SK-N-SH (cell line): ENCODE measurements at regions not wholly inside any gene's neighbourhood (a gene's known extent, or its start where the extent isn't known, plus 50 kb on each side); places are given as distances from the start of the nearest gene placed in this dataset.

Source experiments
- CTCF ChIA-PET: fragments of 300-600, 350-600 bp; formaldehyde crosslinking; extraction: SDS; loops from one replicate; lab custom pipeline; 2021; lab: Yijun Ruan, JAX
- POLR2A ChIA-PET: fragments of 350-600 bp; sonication (Branson Sonifier 250); formaldehyde crosslinking; extraction: SDS; loops from one replicate; lab custom pipeline; 2020; ENCODE audit warnings: antibody characterized with exemption, inconsistent platforms; lab: Yijun Ruan, JAX
- DNase-seq: peaks from one replicate; pipeline ENCODE4 v3.0.0; 2012
- H2AFZ ChIP-seq: fragments of 200-600 bp; sonication (generic); 2 replicates; pipeline ENCODE4 v1.8.1; 2016; ENCODE audit warnings: antibody characterized with exemption, mild to moderate bottlenecking, low read depth
- H3F3A ChIP-seq: fragments of 200-600 bp; sonication (generic); replicated peaks from 2 replicates; pipeline ENCODE3; 2016; ENCODE audit warnings: antibody characterized with exemption, mild to moderate bottlenecking; ENCODE audit not compliant: insufficient read depth
- H3K27ac ChIP-seq, 2 experiments: fragments of 200-500 bp in 1 of 2; fragments of 200-600 bp in 1 of 2; sonication (Bioruptor generic) in 1 of 2; sonication (generic), shearing (Covaris generic) in 1 of 2; 2 replicates each; pipeline versions ENCODE4 v1.5.1 to v1.6.1; 2014 to 2016; ENCODE audit warnings: low read depth in 2 of 2, inconsistent platforms in 1 of 2, low read length in 1 of 2, mild to moderate bottlenecking in 1 of 2, mixed read lengths in 1 of 2
- H3K27me3 ChIP-seq: fragments of 200-600 bp; sonication (generic), shearing (Covaris generic); 2 replicates; pipeline ENCODE4 v1.6.1; 2016; ENCODE audit warnings: mixed run types; ENCODE audit not compliant: insufficient read depth
- H3K36me3 ChIP-seq, 2 experiments: fragments of 200-500 bp in 1 of 2; fragments of 200-600 bp in 1 of 2; sonication (Bioruptor generic) in 1 of 2; sonication (generic) in 1 of 2; replicated peaks in 1 of 2; 2 replicates each; pipeline versions ENCODE3 to v1.5.1; 2014 to 2016; ENCODE audit warnings: low read length in 1 of 2, mild to moderate bottlenecking in 1 of 2; ENCODE audit not compliant: insufficient read depth in 2 of 2, control insufficient read depth in 1 of 2
- H3K4me1 ChIP-seq, 2 experiments: fragments of 200-500 bp in 1 of 2; fragments of 200-600 bp in 1 of 2; sonication (Bioruptor generic) in 1 of 2; sonication (generic), shearing (Covaris generic) in 1 of 2; 2 replicates each; pipeline versions ENCODE4 v1.5.1 to v1.6.1; 2014 to 2016; ENCODE audit warnings: low read depth in 1 of 2, low read length in 1 of 2, mixed run types in 1 of 2; ENCODE audit not compliant: insufficient read depth in 2 of 2, control insufficient read depth in 1 of 2
- H3K4me2 ChIP-seq: fragments of 200-600 bp; sonication (generic), shearing (Covaris generic); 2 replicates; pipeline ENCODE4 v1.6.1; 2017; ENCODE audit warnings: mixed run types
- H3K4me3 ChIP-seq, 2 experiments: fragments of 200-500 bp in 1 of 2; fragments of 200-600 bp in 1 of 2; sonication (Bioruptor generic) in 1 of 2; sonication (generic), shearing (Covaris generic) in 1 of 2; 2 replicates each; pipeline versions ENCODE4 v1.5.1 to v1.8.1; 2014 to 2016; ENCODE audit warnings: low read depth in 2 of 2, inconsistent platforms in 1 of 2, low read length in 1 of 2, mild to moderate bottlenecking in 1 of 2, mixed read lengths in 1 of 2, moderate library complexity in 1 of 2
- H3K79me2 ChIP-seq: fragments of 200-600 bp; sonication (generic); 2 replicates; pipeline ENCODE4 v1.8.1; 2017; ENCODE audit warnings: mild to moderate bottlenecking; ENCODE audit not compliant: insufficient read depth
- H3K9ac ChIP-seq: fragments of 200-600 bp; sonication (generic); 2 replicates; pipeline ENCODE4 v1.6.1; 2017; ENCODE audit warnings: mixed run types
- H3K9me2 ChIP-seq: fragments of 200-600 bp; sonication (generic); 2 replicates; pipeline ENCODE4 v1.6.1; 2017; ENCODE audit warnings: mixed run types
- H3K9me3 ChIP-seq: fragments of 200-600 bp; sonication (generic); 2 replicates; pipeline ENCODE4 v1.6.1; 2017; ENCODE audit warnings: mixed run types, mild to moderate bottlenecking, moderate library complexity
- H4K20me1 ChIP-seq: fragments of 200-600 bp; sonication (generic); 2 replicates; pipeline ENCODE4 v1.6.1; 2017; ENCODE audit warnings: mild to moderate bottlenecking, mixed run types; ENCODE audit not compliant: insufficient read depth
- CTCF ChIP-seq: fragments of 200-600 bp; sonication (generic); IDR thresholded peaks from 2 replicates; pipeline ENCODE4 v1.6.1; 2017; ENCODE audit warnings: antibody characterized with exemption, mild to moderate bottlenecking, moderate library complexity
- ELF1 ChIP-seq: IDR thresholded peaks from 2 replicates; pipeline ENCODE4 v1.4.0; 2012
- EP300 ChIP-seq, 2 experiments: IDR thresholded peaks; 2 replicates each; pipeline versions ENCODE4 v1.4.0 to v1.6.1; 2012; ENCODE audit warnings: borderline replicate concordance in 1 of 2, low read depth in 1 of 2, low read length in 1 of 2
- EZH2phosphoT487 ChIP-seq: fragments of 200-600 bp; sonication (generic); IDR thresholded peaks from 2 replicates; pipeline ENCODE4 v1.6.1; 2017; ENCODE audit warnings: low read depth, mixed run types, mild to moderate bottlenecking, antibody characterized with exemption, moderate library complexity, borderline replicate concordance
- FOSL2 ChIP-seq: IDR thresholded peaks from 2 replicates; pipeline ENCODE4 v1.4.0; 2012; ENCODE audit warnings: low read depth, mild to moderate bottlenecking, moderate library complexity, borderline replicate concordance
- FOXJ3 ChIP-seq: sonication (generic); formaldehyde crosslinking; IDR thresholded peaks from 2 replicates; pipeline ENCODE4 v1.5.1; 2020; ENCODE audit warnings: mild to moderate bottlenecking, missing genetic modification reagents
- JUND ChIP-seq: IDR thresholded peaks from 2 replicates; pipeline ENCODE4 v1.4.0; 2012
- MEF2A ChIP-seq: IDR thresholded peaks from 2 replicates; pipeline ENCODE4 v1.4.0; 2012; ENCODE audit warnings: low read depth, borderline replicate concordance
- NRF1 ChIP-seq: IDR thresholded peaks from 2 replicates; pipeline ENCODE4 v1.6.1; 2012; ENCODE audit warnings: low read depth, mild to moderate bottlenecking, low read length
- REST ChIP-seq: IDR thresholded peaks from 2 replicates; pipeline ENCODE4 v1.6.1; 2012; ENCODE audit warnings: mild to moderate bottlenecking, low read depth, low read length, moderate library complexity
- SIN3A ChIP-seq: IDR thresholded peaks from 2 replicates; pipeline ENCODE4 v1.6.1; 2012; ENCODE audit warnings: low read depth, mild to moderate bottlenecking, low read length, moderate library complexity, borderline replicate concordance
- SMC3 ChIP-seq: IDR thresholded peaks from 2 replicates; pipeline ENCODE4 v1.6.1; 2012; ENCODE audit warnings: low read depth, low read length, improper control_type of control experiment
- WGBS: methylation state at CpG from one replicate; pipeline ENCODE4 v1.1.6; 2017; ENCODE audit warnings: low lambda C conversion rate; 5-methylcytosine and 5-hydroxymethylcytosine counted together

GRCh38 chr2:47675196-47675825, 104.5 kb upstream of the KCNK12 start:
- ChIA-PET POLR2A (no interaction called here), CTCF (interaction anchor here (1.0 to 1.5 kb wide), 3 partner anchors 14 to 340 kb away, joined by 3 to 4 read pairs (median 3); no protein-coding TSS in a partner anchor)
- no peaks in the 10 kb centered on the region for H3K79me2 ChIP-seq
- no peaks in the 10 kb centered on the region for H3K9me3 ChIP-seq
- no peak for DNase-seq
- H3K36me3 ChIP-seq: no peaks in the 10 kb centered on the region
- H3K4me1 ChIP-seq: peaks cover 0 to 2% of the 10 kb centered on the region in 2 experiments; a peak in 1 of 4 replicates
- peaks cover 4% of the 10 kb centered on the region; the same call in 1 of the 2 replicates for H3K27me3 ChIP-seq
- no peaks in the 10 kb centered on the region for H4K20me1 ChIP-seq
- H3F3A ChIP-seq: no peaks in the 10 kb centered on the region
- TF ChIP-seq FOXJ3 (CRISPR knock-in tag) (no peak), FOSL2 (no peak), EZH2phosphoT487 (no peak), REST (no peak), JUND (no peak), CTCF (no peak), ELF1 (no peak), MEF2A (no peak), SIN3A (no peak), EP300 (IDR thresholded peaks at IDR 0.05; ENCODE audit: borderline replicate concordance in 1 of 2, low read depth in 1 of 2, low read length in 1 of 2) (no peak), NRF1 (no peak), SMC3 (no peak)
- no peak overlapping the region for H3K4me3 ChIP-seq
- no peak overlapping the region for H3K27ac ChIP-seq
- H3K4me2 ChIP-seq: no peak overlapping the region
- no peak overlapping the region for H2AFZ ChIP-seq
- no peaks in the 10 kb centered on the region for H3K9me2 ChIP-seq
- 48% methylated on average over 2 of the region's 2 CpGs for WGBS
- H3K9ac ChIP-seq: no peak overlapping the region
